Stomach (tissue), 4 donors: ENCODE measurements at regions not wholly inside any gene's neighbourhood (a gene's known extent, or its start where the extent isn't known, plus 50 kb on each side); places are given as distances from the start of the nearest gene placed in this dataset.

Source experiments
- CTCF ChIP-seq, 7 experiments: fragments of 450-650 bp in 4 of 7; fragments of 200-600 bp in 3 of 7; sonication (generic) in 3 of 7; IDR thresholded peaks; one replicate each; pipeline ENCODE4 v1.5.1; 2016 to 2019; ENCODE audit warnings: antibody characterized with exemption in 7 of 7, control low read depth in 2 of 7, mild to moderate bottlenecking in 1 of 7
- EP300 ChIP-seq: sonication (generic); formaldehyde crosslinking; IDR thresholded peaks from one replicate; pipeline ENCODE4 v1.6.1; 2017; ENCODE audit warnings: antibody characterized with exemption
- POLR2A ChIP-seq, 4 donors: fragments of 450-650 bp; IDR thresholded peaks; one replicate each; pipeline ENCODE4 v1.6.1; 2016; ENCODE audit warnings: antibody characterized with exemption in 4 of 4, control low read depth in 2 of 4, mild to moderate bottlenecking in 1 of 4, moderate library complexity in 1 of 4
- POLR2AphosphoS5 ChIP-seq, 3 donors: sonication (generic); formaldehyde crosslinking; IDR thresholded peaks; one replicate each; pipeline ENCODE4 v1.6.1; 2016; ENCODE audit warnings: antibody characterized with exemption in 3 of 3

DNA sequence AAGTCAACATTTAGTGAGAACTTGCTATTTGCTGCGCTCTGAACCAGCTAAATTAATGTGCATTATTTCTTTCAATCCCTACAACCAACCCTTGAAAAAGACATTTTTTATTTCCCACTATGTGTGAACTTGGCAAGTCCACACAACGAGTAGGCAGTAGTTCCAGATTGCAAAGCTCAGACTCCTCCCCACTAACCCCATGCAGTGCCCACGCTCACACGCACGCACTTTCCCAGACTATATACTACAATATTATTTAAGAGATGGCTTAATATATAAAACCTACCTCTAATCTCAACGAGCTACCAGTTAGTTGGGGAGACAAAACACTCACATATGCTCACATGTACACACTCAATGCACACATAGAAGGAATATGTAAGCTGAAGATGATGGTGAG lies 671.2 kb downstream of the LMO4 start:
- TF ChIP-seq CTCF (IDR thresholded peaks at IDR 0.05) = no peak
- TF ChIP-seq POLR2A (IDR thresholded peaks at IDR 0.05) = no peak
- TF ChIP-seq POLR2AphosphoS5 (IDR thresholded peaks at IDR 0.05) = no peak
- no peak for TF ChIP-seq EP300
